ENCODE measurements at regions not wholly inside any gene's neighbourhood (a gene's known extent, or its start where the extent isn't known, plus 50 kb on each side); places are given as distances from the start of the nearest gene placed in this dataset.
"Not testable (repeated sequence)": the region's sequence is repeated elsewhere in the genome, so short reads cannot be mapped to it uniquely, and the experiment has no call there.

DNA sequence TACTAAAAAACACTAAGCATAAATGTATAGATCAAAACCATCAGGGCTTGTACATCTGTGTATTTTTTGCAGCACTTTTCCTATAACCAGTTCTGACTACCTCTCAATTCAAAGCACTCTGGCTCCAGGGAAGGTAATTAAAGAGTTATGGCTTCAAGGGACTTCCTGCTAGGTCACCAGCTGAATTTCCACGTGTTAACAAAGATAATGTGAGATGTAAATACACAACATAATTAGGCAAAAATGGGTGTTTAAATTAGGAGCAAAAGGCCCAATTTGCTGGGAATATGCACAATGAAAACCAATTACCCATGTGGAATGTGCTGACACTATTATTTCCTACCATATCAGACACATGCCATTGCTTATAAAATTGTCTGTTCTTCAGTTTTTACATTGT is 513.4 kb upstream of the FLRT2 start:
- H3K27me3 Mint-ChIP-seq (ENCODE audit: unreplicated experiment) = no peaks in the 10 kb centered on the region
- TF ChIP-seq, protein P1, sequence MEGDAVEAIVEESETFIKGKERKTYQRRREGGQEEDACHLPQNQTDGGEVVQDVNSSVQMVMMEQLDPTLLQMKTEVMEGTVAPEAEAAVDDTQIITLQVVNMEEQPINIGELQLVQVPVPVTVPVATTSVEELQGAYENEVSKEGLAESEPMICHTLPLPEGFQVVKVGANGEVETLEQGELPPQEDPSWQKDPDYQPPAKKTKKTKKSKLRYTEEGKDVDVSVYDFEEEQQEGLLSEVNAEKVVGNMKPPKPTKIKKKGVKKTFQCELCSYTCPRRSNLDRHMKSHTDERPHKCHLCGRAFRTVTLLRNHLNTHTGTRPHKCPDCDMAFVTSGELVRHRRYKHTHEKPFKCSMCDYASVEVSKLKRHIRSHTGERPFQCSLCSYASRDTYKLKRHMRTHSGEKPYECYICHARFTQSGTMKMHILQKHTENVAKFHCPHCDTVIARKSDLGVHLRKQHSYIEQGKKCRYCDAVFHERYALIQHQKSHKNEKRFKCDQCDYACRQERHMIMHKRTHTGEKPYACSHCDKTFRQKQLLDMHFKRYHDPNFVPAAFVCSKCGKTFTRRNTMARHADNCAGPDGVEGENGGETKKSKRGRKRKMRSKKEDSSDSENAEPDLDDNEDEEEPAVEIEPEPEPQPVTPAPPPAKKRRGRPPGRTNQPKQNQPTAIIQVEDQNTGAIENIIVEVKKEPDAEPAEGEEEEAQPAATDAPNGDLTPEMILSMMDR (IDR thresholded peaks at IDR 0.05) = no peak
- no peaks in the 10 kb centered on the region for H3K9me3 Mint-ChIP-seq (ENCODE audit: unreplicated experiment)
- H3K36me3 Mint-ChIP-seq (ENCODE audit: unreplicated experiment) = no peaks in the 10 kb centered on the region
- no peak overlapping the region for H3K27ac Mint-ChIP-seq (ENCODE audit: unreplicated experiment)
- peaks cover 6% of the 10 kb centered on the region for H3K4me1 Mint-ChIP-seq (ENCODE audit: unreplicated experiment)
- no peak overlapping the region for H3K4me3 Mint-ChIP-seq (ENCODE audit: unreplicated experiment)
- DNase-seq (ENCODE audit: extremely low spot score, unreplicated experiment) = no peak

DNA sequence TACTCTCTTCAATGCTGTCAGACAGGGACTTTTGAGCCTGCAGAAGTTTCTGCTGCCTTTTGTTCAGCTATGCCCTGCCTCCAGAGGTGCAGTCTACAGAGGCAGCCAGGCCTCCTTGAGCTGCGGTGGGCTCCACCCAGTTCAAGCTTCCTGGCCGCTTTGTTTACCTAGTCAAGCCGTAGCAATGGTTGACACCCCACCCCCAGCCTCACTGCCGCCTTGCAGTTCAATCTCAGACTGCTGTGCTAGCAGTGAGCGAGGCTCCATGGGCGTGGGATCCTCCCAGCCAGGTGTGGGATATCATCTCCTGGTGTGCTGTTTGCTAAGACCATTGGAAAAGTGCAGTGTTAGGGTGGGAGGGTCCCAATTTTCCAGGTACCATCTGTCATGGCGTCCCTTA is 506.1 kb upstream of the FLRT2 start:
- peaks cover 10% of the 10 kb centered on the region for H3K9me3 Mint-ChIP-seq (ENCODE audit: unreplicated experiment)
- DNase-seq (ENCODE audit: extremely low spot score, unreplicated experiment); H3K27ac Mint-ChIP-seq (ENCODE audit: unreplicated experiment); H3K4me3 Mint-ChIP-seq (ENCODE audit: unreplicated experiment); H3K4me1 Mint-ChIP-seq (ENCODE audit: unreplicated experiment); H3K36me3 Mint-ChIP-seq (ENCODE audit: unreplicated experiment); H3K27me3 Mint-ChIP-seq (ENCODE audit: unreplicated experiment): not testable (repeated sequence)

DNA sequence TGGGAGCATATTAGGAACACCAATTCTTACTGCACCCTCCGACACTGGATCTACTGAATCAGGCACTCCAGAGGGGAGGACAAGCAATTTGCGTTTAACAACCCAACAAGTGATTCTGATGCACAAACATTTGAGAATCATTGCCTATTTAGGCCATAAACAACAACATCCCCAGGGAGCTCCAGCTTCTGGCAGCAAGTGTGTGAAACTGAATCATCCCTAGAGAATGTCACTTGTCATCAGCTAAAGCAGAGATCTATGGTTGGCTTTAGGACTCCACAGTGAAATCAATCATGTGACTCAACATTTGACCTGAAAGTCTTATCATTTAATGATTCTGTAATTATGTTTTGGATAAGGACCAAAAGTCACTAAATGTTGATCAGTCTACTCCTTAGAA is 505.0 kb upstream of the FLRT2 start:
- DNase-seq (ENCODE audit: extremely low spot score, unreplicated experiment) = no peak
- peaks cover 10% of the 10 kb centered on the region for H3K9me3 Mint-ChIP-seq (ENCODE audit: unreplicated experiment)
- no peaks in the 10 kb centered on the region for H3K27me3 Mint-ChIP-seq (ENCODE audit: unreplicated experiment)

DNA sequence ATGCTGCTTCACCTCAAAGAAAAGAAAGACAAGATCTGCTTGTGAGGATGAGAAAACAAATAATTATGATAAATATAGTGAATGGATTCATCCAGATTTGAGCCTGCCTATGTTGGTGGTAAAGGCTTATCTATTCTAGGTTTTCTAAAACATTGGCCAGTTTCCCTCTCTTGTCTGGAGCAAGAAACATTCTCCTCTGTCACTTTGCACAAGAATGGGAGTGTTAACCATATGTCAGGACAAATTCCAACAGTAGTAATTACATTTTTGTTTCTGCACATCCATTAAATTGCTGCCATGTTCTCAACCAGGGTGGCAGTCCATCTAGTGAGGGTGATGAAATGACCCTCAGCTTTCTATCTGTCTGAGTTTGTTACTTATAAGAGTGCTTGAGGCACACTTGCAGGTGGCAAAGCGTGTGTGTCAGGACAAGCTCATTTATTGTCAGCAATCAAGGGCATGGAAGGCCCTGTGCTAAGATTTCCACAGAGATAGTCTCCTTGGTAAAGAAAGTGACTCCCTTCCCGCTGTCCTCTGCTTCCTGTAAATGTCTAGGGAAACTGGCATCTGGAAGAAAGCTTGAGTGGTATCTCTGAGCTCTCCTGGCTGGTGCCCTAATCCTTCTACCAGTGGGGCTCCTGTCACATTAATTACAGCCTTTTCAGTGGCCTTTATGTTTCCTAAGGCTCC is 502.1 kb upstream of the FLRT2 start:
- Mint-ChIP-seq H3K27ac (ENCODE audit: unreplicated experiment) (no peak overlapping the region), H3K4me1 (ENCODE audit: unreplicated experiment) (peaks cover under 1% of the 10 kb centered on the region), H3K9me3 (ENCODE audit: unreplicated experiment) (peaks cover 3% of the 10 kb centered on the region), H3K36me3 (ENCODE audit: unreplicated experiment) (no peaks in the 10 kb centered on the region), H3K4me3 (ENCODE audit: unreplicated experiment) (no peak overlapping the region), H3K27me3 (ENCODE audit: unreplicated experiment) (no peaks in the 10 kb centered on the region)
- TF ChIP-seq, protein P1 (IDR thresholded peaks at IDR 0.05) = no peak
- DNase-seq (ENCODE audit: extremely low spot score, unreplicated experiment) = no peak

More for the DNA sequence above, 505.0 kb upstream of the FLRT2 start:
- Mint-ChIP-seq H3K27ac (ENCODE audit: unreplicated experiment) (no peak overlapping the region), H3K4me1 (ENCODE audit: unreplicated experiment) (no peaks in the 10 kb centered on the region), H3K4me3 (ENCODE audit: unreplicated experiment) (no peak overlapping the region), H3K36me3 (ENCODE audit: unreplicated experiment) (peaks cover 1% of the 10 kb centered on the region)
- TF ChIP-seq, protein P1 (IDR thresholded peaks at IDR 0.05) = no peak

DNA sequence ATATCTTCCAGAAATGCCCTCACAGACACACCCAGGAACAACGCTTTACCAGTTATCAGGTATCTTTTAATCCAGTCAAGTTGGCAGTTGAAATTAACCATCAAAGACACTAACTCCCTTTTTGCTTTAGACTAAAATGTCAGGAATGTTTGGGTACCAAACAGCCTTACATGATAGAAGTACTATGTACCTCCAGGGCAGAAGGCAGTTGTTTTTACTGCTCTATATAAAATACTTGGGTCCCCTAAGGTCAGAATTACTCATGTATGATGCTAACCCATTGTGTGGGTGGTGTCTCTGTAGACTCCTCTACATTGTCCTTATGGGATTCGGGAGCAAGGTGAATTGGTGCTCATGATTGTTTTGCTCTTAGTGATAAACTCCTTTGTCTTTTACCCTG is 492.5 kb upstream of the FLRT2 start:
- no peaks in the 10 kb centered on the region for H3K27me3 Mint-ChIP-seq (ENCODE audit: unreplicated experiment)
- no peaks in the 10 kb centered on the region for H3K36me3 Mint-ChIP-seq (ENCODE audit: unreplicated experiment)
- no peak overlapping the region for H3K27ac Mint-ChIP-seq (ENCODE audit: unreplicated experiment)
- no peak for DNase-seq (ENCODE audit: extremely low spot score, unreplicated experiment)
- TF ChIP-seq, protein P1 (IDR thresholded peaks at IDR 0.05) = no peak
- H3K9me3 Mint-ChIP-seq (ENCODE audit: unreplicated experiment) = no peaks in the 10 kb centered on the region
- H3K4me3 Mint-ChIP-seq (ENCODE audit: unreplicated experiment) = no peak overlapping the region
- peaks cover 12% of the 10 kb centered on the region for H3K4me1 Mint-ChIP-seq (ENCODE audit: unreplicated experiment)

Measured in osteocyte (in vitro differentiated cells).